GDM1 (cell line): ENCODE measurements at regions not wholly inside any gene's neighbourhood (a gene's known extent, or its start where the extent isn't known, plus 50 kb on each side); places are given as distances from the start of the nearest gene placed in this dataset.

Experiments used
- DNase-seq: peaks from one replicate; lab custom pipeline; 2025; lab: John Stamatoyannopoulos, UW

DNA sequence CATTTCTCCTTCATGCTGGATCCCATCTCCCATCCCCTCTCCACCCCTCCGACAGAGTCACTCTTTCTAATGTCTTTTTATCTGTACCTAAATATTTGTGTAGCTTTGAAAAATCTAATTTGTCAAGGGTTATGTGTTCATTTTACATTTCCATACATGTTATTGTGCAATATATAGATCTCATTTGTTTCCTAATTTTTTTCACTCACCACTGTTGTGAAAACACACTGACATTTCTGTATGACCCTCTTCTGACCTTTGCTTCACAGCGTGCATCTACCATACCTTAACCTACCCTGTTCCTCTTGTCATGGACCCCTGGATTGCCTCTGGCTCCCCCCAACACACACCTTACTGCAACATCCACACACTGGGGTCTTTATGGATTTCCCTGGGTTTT is 942.9 kb downstream of the TBC1D22A start:
- no peak for DNase-seq

DNA sequence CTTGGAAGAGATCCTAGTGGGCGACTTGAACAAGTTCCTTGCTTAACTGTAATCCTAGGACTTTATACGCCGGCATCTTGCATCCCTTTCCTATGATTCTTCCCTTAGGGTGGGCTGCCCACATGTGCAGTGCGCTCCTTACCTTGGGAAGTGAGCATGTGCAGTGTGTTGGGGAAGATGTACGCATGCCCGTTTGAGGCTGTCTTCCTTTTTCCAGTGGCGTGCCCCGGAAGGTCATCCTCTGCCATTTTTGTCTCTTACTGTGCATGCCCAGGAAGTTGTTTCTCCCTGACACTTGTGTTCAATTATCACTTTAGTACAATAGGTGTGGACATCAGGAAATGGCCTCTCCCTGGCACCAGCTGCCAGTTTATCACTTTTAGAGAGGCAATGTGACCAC is 936.5 kb downstream of the TBC1D22A start:
- DNase-seq = no peak

DNA sequence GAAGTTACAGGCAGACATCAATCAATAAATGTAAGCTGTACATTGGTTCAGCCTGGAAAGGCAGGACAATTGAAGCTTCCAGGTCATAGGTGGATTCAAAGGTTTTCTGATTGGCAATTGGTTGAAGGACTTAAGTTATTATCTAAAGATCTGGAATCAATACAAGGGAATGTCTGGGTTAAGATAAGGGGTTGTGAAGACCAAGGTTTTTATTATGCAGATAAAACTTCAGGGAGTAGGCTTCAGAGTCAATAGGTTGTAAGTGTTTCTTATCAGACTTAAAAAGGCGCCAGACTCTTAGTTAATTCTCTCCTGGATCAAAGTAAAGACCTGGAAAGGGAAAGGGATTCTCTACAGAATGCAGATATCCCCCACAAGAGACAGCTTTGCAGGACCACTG is 935.4 kb downstream of the TBC1D22A start:
- DNase-seq = no peak

DNA sequence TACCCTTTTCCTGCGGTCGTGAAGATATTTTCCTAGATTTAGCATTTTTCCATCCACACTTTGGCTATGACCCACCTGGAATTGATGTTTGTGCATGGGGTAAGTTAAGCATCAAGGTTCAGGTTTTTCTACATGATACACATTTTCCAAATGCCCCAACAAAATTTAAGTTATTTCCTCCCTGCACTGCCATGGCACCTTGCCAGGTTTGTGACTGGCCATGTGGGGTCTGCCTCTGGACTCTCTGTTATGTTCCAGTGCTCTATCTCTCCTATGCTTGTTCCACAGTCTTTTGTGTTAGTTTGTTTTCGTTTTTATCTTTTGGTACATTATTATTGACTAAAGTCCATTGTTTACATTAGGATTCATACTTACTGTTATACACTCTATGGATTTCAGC is 934.3 kb downstream of the TBC1D22A start:
- DNase-seq = no peak

DNA sequence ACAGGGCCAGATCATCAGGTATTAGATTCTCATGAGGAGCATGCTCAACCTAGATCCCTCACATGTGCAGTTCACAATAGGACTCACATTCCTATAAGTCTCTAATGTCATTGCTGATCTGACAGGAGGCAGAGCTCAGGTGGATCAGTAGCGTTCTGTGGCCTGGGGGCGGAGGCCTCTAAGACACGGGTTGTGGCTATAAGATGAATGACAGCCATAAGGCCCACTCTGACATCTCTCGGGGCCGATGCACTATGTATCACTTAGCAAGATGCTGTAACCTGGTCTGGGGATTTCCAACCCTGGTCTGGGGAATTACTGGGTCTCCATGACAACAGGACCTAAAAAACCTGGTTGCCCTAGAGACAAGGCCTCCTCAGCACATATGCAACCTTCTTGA is 932.7 kb downstream of the TBC1D22A start:
- no peak for DNase-seq

DNA sequence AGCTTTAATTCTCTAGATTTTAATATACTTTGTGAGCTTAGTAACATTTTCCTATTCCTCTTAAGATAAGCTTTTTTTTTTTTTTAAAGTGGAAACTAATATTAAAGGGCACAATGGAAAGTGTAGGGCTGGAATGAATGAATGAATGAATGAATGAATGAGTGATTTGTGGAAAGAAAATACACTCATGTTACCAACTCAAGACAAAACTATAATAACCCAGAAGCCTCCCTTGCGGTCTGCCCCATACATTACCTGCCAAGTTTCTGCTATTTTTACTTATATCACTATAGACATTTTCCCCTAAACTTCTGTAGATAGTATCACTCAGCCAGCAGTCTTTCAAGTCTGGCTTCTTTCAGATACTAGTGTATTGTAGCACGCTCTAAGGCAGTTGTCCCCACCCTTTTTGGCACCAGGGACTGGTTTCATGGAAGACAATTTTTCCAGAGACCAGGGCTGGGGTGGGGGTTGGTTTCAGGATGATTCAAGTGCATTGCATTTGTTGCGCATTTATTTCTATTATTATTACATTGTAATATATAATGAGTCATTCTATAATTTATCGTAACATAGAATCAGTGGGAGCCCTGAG is 932.2 kb downstream of the TBC1D22A start:
- no peak for DNase-seq

DNA sequence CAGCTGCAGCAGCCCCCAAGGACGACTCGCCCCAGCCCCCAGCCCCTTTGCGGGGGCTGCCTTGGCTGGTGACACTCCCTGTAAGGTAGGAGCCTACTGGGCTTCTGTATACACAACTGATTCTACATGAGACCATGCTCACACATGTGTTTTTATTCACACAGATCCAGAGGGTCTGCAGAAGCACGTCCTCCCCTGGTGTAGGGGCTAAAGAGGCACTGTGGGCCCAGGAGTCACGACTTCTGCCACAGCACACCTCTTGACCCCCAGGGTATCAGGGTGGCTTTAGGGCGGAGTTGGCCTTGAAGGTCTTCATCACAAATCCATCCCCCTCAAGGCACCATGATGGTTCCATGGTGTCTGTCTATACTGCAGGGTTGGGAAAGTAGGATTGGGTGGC is 931.2 kb downstream of the TBC1D22A start:
- no peak for DNase-seq

DNA sequence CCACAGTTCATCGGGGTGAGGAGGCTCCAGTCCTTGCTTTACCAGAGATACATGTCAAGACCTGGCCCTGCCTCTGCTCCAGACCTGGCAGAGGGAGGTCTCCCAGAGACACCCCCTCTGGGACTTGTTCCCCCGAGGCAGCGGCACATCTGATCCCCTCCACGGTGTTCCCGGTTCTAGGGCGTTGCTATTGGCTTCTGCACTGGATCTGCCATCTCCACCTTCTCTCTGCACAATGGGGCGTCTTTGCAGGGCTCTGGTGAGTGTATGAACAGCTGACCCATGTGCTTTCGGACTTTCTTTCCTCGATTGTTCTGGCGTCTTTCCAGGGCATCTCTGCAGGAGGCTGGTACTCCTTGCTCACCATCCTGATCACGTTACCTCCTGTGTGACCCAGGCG is 930.4 kb downstream of the TBC1D22A start:
- DNase-seq = no peak

DNA sequence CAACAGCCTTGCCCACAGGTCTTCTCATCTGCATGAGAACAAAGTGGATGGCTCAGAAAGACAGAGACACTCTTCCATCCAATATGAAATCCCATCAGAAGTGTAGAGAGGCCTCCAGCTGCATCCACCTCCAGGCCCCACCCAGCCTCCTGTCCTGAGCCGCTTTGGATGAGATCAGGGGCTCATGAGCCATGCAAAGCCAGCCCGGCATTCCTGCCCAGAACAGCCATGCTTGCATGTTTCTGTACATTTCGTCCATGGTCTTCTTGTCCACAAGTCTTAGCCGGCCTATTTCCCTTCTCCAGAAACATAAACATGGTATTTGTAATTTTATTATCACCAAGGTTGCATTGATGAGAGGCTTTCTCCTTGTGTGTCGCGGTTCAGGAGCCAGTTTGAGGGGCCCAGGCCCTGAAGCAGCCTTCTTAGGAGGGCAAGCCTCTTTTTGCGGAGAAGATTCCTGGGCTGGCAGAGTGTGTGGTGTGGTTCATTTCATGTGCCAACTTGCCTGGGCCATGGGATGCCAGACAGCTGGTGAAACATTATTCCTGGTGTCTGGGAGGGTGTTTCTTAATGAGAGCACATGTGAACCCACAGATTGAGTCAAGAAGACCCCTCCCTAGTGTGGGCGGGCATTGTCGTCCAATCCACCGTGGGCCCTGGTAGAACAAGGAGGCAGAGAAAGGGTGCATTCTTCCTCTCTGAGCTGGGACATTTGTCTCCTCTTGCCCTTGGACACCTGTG is 928.9 kb downstream of the TBC1D22A start:
- no peak for DNase-seq

DNA sequence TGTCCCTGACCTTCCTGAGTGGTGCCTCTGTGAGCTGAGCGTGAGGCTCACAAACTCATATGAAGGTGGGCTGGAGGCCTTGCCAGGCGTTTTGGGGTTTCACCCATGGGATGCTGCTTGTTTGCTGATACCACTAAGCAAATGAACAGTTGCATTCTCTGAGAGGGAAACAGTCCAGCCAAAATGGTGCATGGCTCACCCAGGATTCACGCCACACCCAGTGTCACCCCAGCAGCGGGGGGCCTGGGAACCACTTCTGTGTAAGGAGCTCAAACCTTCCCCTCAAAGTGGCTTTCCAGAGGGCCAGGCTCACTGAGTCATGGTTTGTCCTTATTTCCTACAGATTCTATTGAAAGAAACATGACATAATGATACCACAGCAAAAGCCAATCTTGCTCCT is 928.1 kb downstream of the TBC1D22A start:
- no peak for DNase-seq

DNA sequence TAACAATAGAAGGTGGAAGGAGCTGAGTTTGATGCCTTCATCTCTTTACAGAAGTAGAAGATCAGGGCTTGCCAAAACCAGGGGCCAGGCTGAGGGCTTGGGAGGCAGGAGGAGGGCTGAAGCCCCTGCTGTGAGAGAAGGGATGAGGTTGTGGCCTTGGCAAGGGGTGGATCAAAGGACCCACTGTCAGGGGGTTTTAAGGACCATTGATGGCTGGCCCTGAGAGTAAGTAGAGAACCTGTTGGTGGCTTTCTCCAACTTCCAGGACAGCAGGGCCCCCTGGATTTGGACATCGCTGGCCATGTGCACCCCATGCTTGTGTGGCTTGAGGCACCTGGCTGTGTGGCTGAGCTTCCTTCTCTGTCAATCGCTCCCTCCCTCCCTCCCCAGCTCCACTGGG is 927.7 kb downstream of the TBC1D22A start:
- DNase-seq = no peak

DNA sequence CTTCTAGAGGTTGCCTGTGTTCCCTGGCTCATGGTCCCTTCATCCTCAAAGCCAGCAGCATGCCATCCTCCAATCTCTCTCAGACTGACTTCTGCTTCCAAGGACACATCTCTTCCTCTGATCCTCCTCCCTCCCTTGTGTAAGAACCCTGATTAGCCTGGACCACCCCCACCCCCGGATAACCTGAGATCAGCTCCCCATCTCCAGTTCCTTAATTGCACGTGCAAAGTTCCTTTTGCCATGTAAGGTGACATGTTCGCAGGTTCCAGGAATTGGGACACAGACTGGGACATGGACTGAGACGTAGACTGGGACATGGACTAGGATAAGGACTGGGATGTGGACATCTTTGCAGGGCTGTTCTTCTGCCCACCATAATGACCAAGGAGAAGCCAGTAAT is 925.3 kb downstream of the TBC1D22A start:
- no peak for DNase-seq

DNA sequence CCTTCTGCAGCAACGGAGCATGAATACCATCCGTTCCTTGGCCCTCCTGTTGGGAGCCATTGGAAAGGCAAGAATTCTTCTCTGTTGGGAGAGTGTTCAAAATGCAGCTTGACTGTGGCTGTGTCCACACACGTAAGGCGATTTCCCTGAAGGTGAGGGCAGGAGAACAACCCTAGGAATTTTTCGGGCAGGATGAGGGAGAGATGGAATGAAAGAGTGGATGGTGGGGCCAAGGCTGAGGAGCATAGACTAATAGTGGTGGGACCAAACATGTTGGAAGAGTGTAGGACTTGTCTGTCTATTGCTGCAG is 924.9 kb downstream of the TBC1D22A start:
- no peak for DNase-seq

DNA sequence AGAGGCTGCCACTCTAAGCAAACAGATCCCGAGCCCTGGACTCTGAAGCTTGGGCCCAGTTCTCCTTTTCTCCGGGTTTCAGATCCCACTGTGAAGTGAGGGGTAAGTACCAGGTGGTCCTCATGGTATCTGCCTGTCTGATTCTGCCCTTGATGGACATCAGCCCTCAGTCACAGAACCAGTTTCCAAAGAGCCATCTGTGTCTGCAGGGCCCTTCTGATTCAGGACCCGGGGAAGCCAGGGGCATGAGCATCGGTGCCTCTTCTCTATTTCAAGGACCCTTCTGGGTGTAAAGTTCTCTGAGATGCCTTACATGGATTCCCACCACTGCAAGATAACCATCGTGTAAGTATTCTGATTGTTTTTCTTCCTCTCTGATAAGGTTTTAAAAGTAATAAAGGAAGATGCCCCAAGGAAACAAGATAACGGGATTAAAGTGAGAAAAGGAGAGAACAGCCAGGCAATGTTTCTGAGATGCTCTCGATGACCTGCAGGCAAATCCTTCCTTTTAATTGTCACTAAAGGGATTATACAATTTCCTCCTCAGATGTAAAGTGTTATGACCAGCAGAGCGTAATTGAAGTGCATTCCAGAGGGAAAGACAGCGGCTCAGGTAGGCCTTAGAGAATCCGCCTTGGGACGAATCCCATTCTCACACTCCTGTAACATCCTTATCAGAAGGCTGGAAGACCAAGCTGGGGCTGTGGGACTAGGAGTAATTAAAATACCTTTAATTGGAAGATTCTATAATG is 924.3 kb downstream of the TBC1D22A start:
- no peak for DNase-seq

DNA sequence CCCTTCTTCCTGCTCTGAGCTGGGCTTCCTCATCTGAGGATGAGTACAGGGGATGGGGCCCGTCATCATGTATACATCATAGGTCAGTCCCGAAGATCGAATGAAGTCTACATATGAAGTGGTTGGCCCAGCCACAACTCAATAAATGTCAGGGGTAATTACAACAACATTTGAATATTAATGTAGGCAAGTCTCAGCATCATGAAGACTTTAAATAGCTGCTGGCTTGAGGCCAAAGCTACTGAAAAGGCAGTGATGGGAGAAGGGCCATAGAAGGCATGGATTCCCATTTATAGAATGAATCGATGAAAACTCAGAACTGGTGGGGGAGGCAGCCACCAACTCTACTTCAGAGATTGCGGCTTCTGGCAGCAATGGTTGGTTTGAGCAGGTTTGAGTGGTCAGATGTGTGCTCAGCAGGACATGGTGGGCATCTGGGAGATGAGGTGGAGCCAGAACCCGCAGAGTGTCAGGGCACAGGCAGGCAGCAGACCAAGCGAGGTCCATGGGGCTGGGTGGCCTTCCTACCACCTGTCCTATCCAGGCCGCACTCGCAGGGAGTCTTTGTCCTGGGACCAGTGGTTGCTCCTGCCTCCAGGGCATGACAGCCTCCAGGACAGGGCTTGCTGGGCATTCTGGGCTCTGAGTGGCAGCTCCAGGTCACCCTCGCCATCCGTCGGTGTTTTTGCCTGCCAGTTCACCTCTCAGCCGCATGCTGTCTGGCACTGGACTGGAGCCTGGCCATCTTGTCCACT is 919.1 kb downstream of the TBC1D22A start:
- DNase-seq = no peak

DNA sequence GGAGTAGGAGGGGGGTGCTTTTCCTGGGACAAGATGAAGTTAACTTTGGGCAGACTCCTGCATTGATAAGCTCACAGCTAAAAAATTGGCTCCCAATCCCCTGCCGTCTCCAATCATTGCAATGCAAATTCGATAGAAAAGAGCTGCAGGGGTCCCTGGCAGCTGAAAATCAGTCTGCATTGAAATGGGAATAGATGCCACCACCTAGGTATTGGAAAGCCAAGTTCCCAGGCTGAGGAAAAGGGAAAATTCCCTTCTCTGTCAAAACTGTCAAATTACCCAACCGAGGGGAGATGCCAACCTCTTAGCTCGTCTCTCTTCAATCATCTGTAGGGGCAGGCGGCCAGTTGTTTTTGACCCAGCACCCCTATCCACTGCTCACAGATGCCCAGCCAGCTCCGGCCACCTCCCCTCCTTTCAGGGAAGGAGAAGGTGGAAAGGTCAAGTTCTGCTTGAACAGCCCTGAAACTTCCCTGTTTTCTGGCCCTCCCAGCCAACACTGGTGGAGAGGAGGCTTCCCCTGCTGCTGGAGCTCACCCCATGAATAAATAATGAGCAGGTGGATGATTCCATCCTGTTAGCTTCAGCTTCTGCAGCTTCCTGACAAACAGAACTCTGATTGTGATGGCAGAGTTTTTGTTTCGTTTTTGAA is 916.3 kb downstream of the TBC1D22A start:
- DNase-seq = no peak

DNA sequence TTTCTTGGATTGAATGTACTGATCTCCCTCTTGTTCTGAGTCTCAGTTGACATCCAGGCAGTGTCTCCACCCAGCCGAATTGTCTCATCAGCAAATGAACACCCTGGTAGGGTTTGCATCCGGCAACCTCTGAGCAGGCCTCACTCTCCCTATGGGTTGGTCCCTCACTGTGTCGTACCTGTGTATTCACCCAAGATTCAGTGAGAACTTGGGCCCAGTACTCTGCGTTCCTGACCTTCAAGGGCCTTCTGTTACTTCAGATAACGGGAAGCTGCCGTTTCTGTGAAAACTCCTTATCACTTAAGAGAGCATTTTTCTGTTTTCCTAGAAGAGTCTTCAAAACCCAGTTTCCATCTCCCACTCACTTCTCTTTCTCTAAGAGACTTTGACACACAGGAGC is 915.6 kb downstream of the TBC1D22A start:
- no peak for DNase-seq

DNA sequence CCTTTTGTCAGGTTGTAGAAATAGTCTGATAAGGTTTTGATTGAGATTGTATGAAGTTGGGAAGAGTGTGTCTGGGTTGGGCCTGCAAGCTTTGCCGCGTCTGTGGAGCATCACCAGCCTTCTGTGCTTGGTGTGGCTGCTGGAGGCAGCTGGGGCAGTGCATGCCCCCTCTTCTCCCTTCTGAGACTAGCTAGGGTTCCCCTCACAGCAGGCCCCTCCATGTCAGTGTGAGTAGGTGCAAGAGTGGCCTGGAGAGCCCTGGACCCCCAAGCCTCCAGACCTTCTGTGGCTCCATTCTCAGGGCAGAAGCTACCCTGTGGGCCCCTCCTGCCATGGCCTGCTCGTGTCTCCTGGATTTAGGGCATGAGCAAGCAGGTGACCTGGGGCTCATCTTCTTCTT is 914.2 kb downstream of the TBC1D22A start:
- no peak for DNase-seq

DNA sequence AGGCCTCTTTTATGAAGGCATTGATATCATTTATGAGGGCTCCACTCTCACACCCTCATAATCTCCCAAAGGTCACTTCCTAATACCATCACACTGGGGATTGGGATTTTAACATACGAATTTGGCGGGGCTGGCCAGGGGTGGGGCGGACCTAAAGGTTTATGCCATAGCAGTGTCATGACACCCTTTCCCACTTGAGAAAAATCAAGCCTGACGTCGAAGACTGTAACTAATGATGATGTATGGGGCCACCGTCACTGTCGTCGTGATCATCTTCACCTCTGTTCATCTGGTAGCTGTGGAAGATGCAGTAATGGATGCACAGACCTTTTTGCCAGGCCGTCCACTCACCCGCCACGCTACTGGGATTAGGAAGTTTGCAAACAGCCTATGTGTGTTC is 912.1 kb downstream of the TBC1D22A start:
- DNase-seq = no peak

DNA sequence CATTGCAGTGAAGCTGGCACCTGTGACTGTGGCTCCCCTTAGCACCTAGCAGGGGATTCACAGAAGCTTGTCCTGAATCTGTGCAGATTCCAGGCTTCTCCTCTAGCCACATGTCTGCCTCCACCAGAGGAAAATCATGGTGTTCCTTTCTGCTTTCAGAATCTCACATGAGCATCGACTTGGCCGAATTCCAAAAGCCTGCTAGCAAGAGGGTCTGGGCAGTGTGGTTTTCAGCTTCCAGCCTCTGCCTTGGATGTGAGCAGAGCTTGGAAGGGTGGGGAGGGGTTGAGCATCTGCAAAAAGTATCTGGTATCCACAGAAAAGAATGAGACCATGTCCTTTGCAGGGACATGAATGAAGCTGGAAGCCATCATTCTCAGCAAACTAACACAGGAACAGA is 911.1 kb downstream of the TBC1D22A start:
- DNase-seq = no peak

DNA sequence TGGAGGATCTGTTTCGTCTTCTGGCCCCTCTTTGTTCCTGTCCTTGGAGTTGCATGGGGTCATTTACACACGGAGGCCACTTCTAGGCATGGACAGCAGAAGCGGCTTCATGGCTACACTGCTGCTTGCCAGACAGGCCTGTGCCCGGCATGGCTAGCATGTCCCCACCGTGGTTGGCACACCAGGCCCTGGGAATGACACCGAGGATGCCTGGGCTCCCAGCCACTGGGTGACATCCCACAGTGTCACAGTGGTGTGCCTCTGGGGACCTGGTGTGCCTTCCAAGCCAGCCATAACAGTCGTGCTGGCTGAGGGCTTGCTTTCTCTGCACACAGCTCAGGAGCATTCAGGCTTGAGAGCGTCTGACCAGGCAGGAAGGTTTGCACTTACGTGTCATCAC is 910.1 kb downstream of the TBC1D22A start:
- no peak for DNase-seq

DNA sequence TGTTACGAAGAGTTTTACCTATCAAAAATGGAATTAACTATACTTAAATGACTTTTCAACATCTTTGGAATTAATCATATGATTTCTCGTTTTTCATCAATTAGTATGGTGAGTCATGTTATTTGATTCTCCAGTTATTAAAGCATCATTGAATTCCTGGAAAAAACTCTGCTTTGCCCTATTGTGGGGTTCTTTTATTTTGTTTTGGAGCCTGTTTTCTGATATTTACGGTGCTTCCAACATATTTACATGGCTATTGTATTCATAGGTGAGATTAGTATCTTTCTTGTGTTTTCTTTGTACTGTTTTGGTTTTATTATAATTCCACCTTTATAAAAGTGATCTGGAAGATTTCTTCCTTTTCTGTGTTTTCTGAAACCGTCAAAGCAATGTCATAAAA is 902.7 kb downstream of the TBC1D22A start:
- no peak for DNase-seq
